DND-41 (cell line): ENCODE measurements at regions not wholly inside any gene's neighbourhood (a gene's known extent, or its start where the extent isn't known, plus 50 kb on each side); places are given as distances from the start of the nearest gene placed in this dataset.

Experiments used
- EZH2 ChIP-seq: IDR thresholded peaks from 3 replicates; pipeline ENCODE4 v1.6.1; 2012; ENCODE audit warnings: borderline replicate concordance, low read depth, mild to moderate bottlenecking, moderate library complexity, low read length, inconsistent platforms; ENCODE audit not compliant: severe bottlenecking
- TF ChIP-seq, protein P1 (sequence below): IDR thresholded peaks from 2 replicates; pipeline ENCODE4 v1.5.1; 2012; ENCODE audit warnings: borderline replicate concordance, low read length, moderate library complexity, mild to moderate bottlenecking; ENCODE audit not compliant: poor library complexity, severe bottlenecking; ENCODE audit errors: extremely low read depth

DNA sequence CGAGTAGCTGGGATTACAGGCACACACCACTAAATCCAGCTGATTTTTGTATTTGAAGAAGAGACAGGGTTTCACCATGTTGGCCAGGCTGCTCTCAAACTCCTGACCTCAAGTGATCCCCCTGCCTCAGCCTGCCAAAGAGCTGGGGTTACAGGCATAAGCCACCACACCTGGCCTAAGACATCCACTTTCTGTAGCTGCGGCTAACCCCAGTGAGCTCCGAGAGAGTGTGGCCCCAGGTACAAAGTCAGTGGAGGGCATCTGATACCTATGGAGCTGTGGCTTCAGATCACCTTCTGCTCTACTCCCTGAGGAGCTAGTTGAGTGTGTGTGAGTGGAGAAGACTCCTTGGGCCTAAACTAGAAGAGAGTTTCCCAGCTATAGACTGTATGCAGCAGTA lies 189.3 kb upstream of the TSC22D2 start:
- TF ChIP-seq, protein P1, sequence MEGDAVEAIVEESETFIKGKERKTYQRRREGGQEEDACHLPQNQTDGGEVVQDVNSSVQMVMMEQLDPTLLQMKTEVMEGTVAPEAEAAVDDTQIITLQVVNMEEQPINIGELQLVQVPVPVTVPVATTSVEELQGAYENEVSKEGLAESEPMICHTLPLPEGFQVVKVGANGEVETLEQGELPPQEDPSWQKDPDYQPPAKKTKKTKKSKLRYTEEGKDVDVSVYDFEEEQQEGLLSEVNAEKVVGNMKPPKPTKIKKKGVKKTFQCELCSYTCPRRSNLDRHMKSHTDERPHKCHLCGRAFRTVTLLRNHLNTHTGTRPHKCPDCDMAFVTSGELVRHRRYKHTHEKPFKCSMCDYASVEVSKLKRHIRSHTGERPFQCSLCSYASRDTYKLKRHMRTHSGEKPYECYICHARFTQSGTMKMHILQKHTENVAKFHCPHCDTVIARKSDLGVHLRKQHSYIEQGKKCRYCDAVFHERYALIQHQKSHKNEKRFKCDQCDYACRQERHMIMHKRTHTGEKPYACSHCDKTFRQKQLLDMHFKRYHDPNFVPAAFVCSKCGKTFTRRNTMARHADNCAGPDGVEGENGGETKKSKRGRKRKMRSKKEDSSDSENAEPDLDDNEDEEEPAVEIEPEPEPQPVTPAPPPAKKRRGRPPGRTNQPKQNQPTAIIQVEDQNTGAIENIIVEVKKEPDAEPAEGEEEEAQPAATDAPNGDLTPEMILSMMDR, result no peak
- no peak for TF ChIP-seq EZH2
